DND-41 (cell line): ENCODE measurements at regions not wholly inside any gene's neighbourhood (a gene's known extent, or its start where the extent isn't known, plus 50 kb on each side); places are given as distances from the start of the nearest gene placed in this dataset.

Experiments
- ATAC-seq: fragments of 200-7000 bp; cut with Tn5 transposase; 3 replicates; pipeline ENCODE4 v1.9.1; 2021; ENCODE audit warnings: low read depth; ENCODE audit not compliant: insufficient read depth
- DNase-seq: peaks from one replicate; pipeline ENCODE4 v3.0.0-alpha.2; 2020
- H2AFZ ChIP-seq: 2 replicates; pipeline ENCODE4 v1.6.0; 2012; ENCODE audit warnings: low read depth, low read length
- H3K27ac ChIP-seq: 2 replicates; pipeline ENCODE4 v1.5.1; 2012; ENCODE audit warnings: low read length, inconsistent platforms
- H3K27me3 ChIP-seq: fragments of 200-600 bp; sonication (generic); 2 replicates; pipeline ENCODE4 v1.6.0; 2012; ENCODE audit warnings: low read length, mild to moderate bottlenecking, inconsistent platforms; ENCODE audit not compliant: insufficient read depth, poor library complexity
- H3K36me3 ChIP-seq: 2 replicates; pipeline ENCODE4 v1.5.1; 2012; ENCODE audit warnings: low read length, inconsistent platforms; ENCODE audit not compliant: insufficient read depth
- H3K4me1 ChIP-seq: 2 replicates; pipeline ENCODE4 v1.5.1; 2012; ENCODE audit warnings: mild to moderate bottlenecking, low read length; ENCODE audit not compliant: insufficient read depth
- H3K4me2 ChIP-seq: 2 replicates; pipeline ENCODE4 v1.6.0; 2012; ENCODE audit warnings: mild to moderate bottlenecking, moderate library complexity, low read length, inconsistent platforms; ENCODE audit not compliant: insufficient read depth
- H3K4me3 ChIP-seq, 2 experiments: fragments of 200-600 bp in 1 of 2; shearing (Covaris generic) in 1 of 2; 2 replicates each; pipeline ENCODE4 v1.5.1; 2012 to 2016; ENCODE audit warnings: inconsistent platforms in 2 of 2, low read length in 2 of 2, mild to moderate bottlenecking in 2 of 2, low read depth in 1 of 2, moderate library complexity in 1 of 2
- H3K79me2 ChIP-seq: 2 replicates; pipeline ENCODE4 v1.6.0; 2012; ENCODE audit warnings: low read length, inconsistent platforms; ENCODE audit not compliant: insufficient read depth
- H3K9ac ChIP-seq: 2 replicates; pipeline ENCODE4 v1.6.0; 2012; ENCODE audit warnings: low read depth, mild to moderate bottlenecking, inconsistent platforms, low read length, moderate library complexity
- H3K9me3 ChIP-seq: 2 replicates; pipeline ENCODE4 v1.5.1; 2012; ENCODE audit warnings: low read length, moderate library complexity, mild to moderate bottlenecking, inconsistent platforms; ENCODE audit not compliant: insufficient read depth, severe bottlenecking
- H4K20me1 ChIP-seq: 2 replicates; pipeline ENCODE4 v1.6.0; 2012; ENCODE audit warnings: low read length; ENCODE audit not compliant: insufficient read depth
- CTCF ChIP-seq: IDR thresholded peaks from 2 replicates; pipeline ENCODE4 v1.5.1; 2012; ENCODE audit warnings: borderline replicate concordance, low read length, moderate library complexity, mild to moderate bottlenecking; ENCODE audit not compliant: poor library complexity, severe bottlenecking; ENCODE audit errors: extremely low read depth
- EZH2 ChIP-seq: IDR thresholded peaks from 3 replicates; pipeline ENCODE4 v1.6.1; 2012; ENCODE audit warnings: borderline replicate concordance, low read depth, mild to moderate bottlenecking, moderate library complexity, low read length, inconsistent platforms; ENCODE audit not compliant: severe bottlenecking

GRCh38 chr1:112263042-112263441 is 133.0 kb upstream of the CTTNBP2NL start:
- DNase-seq (no peak), ATAC-seq (no peak)
- no peaks in the 10 kb centered on the region for H3K9me3 ChIP-seq
- H2AFZ ChIP-seq: no peak overlapping the region
- TF ChIP-seq EZH2: no peak
- no peak for TF ChIP-seq CTCF
- H3K4me1 ChIP-seq: no peaks in the 10 kb centered on the region
- no peak overlapping the region for H3K4me3 ChIP-seq
- H3K4me2 ChIP-seq: no peak overlapping the region
- no peaks in the 10 kb centered on the region for H4K20me1 ChIP-seq
- peaks cover 31% of the 10 kb centered on the region for H3K27me3 ChIP-seq
- no peak overlapping the region for H3K9ac ChIP-seq
- H3K79me2 ChIP-seq: no peaks in the 10 kb centered on the region
- H3K36me3 ChIP-seq: no peaks in the 10 kb centered on the region
- no peak overlapping the region for H3K27ac ChIP-seq

GRCh38 chr1:112263453-112263852 is 132.6 kb upstream of the CTTNBP2NL start:
- Histone ChIP-seq H3K9me3 (no peaks in the 10 kb centered on the region), H3K9ac (no peak overlapping the region), H3K27me3 (peaks cover 31% of the 10 kb centered on the region), H3K4me3 (no peak overlapping the region), H3K27ac (no peak overlapping the region), H4K20me1 (no peaks in the 10 kb centered on the region), H2AFZ (no peak overlapping the region), H3K36me3 (no peaks in the 10 kb centered on the region), H3K4me1 (no peaks in the 10 kb centered on the region), H3K79me2 (no peaks in the 10 kb centered on the region), H3K4me2 (no peak overlapping the region)
- ATAC-seq (no peak), DNase-seq (no peak)
- TF ChIP-seq EZH2 (no peak), CTCF (no peak)

- Histone ChIP-seq H4K20me1 (no peaks in the 10 kb centered on the region), H3K79me2 (no peaks in the 10 kb centered on the region), H3K9ac (no peak overlapping the region), H3K9me3 (no peaks in the 10 kb centered on the region), H3K27me3 (peaks cover 31% of the 10 kb centered on the region), H3K36me3 (no peaks in the 10 kb centered on the region), H3K27ac (no peak overlapping the region), H3K4me2 (no peak overlapping the region), H2AFZ (no peak overlapping the region), H3K4me1 (no peaks in the 10 kb centered on the region), H3K4me3 (no peak overlapping the region)
- ATAC-seq (no peak), DNase-seq (no peak)
- no peak for TF ChIP-seq EZH2
- no peak for TF ChIP-seq CTCF
Observed at GRCh38 chr1:112264010-112264409, 132.0 kb upstream of the CTTNBP2NL start.

GRCh38 chr1:112264553-112264952 is 131.5 kb upstream of the CTTNBP2NL start:
- H3K79me2 ChIP-seq: no peaks in the 10 kb centered on the region
- TF ChIP-seq CTCF: no peak
- TF ChIP-seq EZH2: no peak
- H3K36me3 ChIP-seq: no peaks in the 10 kb centered on the region
- H2AFZ ChIP-seq: no peak overlapping the region
- H4K20me1 ChIP-seq: no peaks in the 10 kb centered on the region
- H3K27ac ChIP-seq: no peak overlapping the region
- DNase-seq: no peak
- no peak overlapping the region for H3K4me3 ChIP-seq
- peaks cover 31% of the 10 kb centered on the region for H3K27me3 ChIP-seq
- H3K9ac ChIP-seq: no peak overlapping the region
- no peak overlapping the region for H3K4me2 ChIP-seq
- no peak for ATAC-seq
- no peaks in the 10 kb centered on the region for H3K4me1 ChIP-seq
- H3K9me3 ChIP-seq: no peaks in the 10 kb centered on the region
